ENCODE measurements at regions not wholly inside any gene's neighbourhood (a gene's known extent, or its start where the extent isn't known, plus 50 kb on each side); places are given as distances from the start of the nearest gene placed in this dataset.
"Not testable (repeated sequence)": the region's sequence is repeated elsewhere in the genome, so short reads cannot be mapped to it uniquely, and the experiment has no call there.

DNA sequence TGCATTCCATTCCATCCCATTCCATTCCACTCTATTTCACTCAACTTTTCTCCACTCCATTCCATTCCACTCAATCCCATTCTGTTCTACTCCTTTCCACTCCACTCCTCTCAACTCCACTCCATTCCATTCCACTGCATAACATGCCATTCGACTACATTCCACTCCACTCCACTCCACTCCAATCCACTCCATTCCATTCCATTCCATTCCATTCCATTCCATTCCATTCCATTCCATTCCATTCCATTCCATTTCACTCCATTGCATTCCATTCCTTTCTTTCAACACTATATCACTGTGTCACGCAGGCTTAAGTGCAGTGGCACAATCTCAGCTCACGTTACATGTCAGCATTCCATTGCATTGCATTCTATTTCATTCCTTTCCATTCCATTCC is 1430.4 kb downstream of the TSPY10 start:
- H3K4me3 ChIP-seq (ENCODE audit: low read depth, low read length); DNase-seq (ENCODE audit: low read depth): not testable (repeated sequence)

DNA sequence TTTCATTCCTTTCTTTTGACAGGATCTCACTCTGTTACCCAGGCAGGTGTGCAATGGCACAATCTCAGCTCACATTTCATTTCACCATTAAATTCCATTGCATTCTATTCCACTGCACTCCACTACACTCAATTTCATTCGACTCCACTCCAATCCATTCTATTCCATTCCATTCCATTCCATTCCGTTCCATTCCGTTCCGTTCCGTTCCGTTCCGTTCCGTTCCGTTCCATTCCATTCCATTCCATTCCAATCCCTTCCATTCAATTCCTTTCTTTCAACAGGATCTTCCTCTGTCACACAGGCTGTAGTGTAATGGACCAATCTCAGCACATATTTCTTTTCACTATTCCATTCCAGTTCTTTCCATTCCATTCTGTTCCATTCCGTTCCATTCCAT is 1445.7 kb downstream of the TSPY10 start:
- TF ChIP-seq, protein P1, sequence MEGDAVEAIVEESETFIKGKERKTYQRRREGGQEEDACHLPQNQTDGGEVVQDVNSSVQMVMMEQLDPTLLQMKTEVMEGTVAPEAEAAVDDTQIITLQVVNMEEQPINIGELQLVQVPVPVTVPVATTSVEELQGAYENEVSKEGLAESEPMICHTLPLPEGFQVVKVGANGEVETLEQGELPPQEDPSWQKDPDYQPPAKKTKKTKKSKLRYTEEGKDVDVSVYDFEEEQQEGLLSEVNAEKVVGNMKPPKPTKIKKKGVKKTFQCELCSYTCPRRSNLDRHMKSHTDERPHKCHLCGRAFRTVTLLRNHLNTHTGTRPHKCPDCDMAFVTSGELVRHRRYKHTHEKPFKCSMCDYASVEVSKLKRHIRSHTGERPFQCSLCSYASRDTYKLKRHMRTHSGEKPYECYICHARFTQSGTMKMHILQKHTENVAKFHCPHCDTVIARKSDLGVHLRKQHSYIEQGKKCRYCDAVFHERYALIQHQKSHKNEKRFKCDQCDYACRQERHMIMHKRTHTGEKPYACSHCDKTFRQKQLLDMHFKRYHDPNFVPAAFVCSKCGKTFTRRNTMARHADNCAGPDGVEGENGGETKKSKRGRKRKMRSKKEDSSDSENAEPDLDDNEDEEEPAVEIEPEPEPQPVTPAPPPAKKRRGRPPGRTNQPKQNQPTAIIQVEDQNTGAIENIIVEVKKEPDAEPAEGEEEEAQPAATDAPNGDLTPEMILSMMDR (IDR thresholded peaks at IDR 0.05; ENCODE audit: insufficient read depth, low read depth, low read length, missing control alignments) = no peak
- DNase-seq (ENCODE audit: low read depth) = no peak
- no peak overlapping the region for H3K4me3 ChIP-seq (ENCODE audit: low read depth, low read length)

DNA sequence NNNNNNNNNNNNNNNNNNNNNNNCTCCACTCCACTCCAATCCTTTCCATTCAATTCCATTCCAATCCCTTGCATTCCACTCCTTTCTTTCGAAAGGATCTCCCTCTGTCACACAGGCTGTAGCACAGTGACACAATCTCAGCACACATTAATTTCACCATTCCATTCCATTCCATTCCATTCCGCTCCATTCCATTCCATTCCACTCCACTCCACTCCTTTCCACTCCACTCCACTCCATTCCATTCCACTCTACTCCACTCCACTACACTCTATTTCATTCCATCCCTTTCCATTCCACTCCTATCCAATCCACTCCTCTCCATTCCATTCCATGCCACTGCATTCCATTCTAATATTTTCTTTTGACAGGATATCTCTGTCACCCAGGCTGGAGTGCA is 1459.0 kb downstream of the TSPY10 start:
- DNase-seq (ENCODE audit: low read depth) = no peak
- no peak overlapping the region for H3K4me3 ChIP-seq (ENCODE audit: low read depth, low read length)
- TF ChIP-seq, protein P1 (IDR thresholded peaks at IDR 0.05; ENCODE audit: insufficient read depth, low read depth, low read length, missing control alignments) = no peak

DNA sequence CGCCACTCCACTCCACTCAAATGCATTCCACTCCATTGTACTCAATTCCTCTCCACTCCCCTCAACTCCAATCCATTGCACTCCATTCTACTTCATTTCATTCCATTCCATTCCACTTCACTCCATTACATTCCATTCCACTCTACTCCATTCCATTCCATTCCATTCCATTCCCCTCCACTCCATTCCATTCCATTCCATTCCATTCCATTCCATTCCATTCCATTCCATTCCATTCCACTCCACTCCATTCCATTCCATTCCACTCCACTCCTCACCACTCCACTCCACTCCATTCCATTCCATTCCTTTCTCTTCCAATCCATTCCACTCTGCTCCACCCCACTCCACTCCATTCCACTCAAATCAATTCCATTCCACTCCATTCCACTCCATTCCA is 1459.9 kb downstream of the TSPY10 start:
- TF ChIP-seq, protein P1 (IDR thresholded peaks at IDR 0.05; ENCODE audit: insufficient read depth, low read depth, low read length, missing control alignments) = no peak
- no peak overlapping the region for H3K4me3 ChIP-seq (ENCODE audit: low read depth, low read length)
- no peak for DNase-seq (ENCODE audit: low read depth)

DNA sequence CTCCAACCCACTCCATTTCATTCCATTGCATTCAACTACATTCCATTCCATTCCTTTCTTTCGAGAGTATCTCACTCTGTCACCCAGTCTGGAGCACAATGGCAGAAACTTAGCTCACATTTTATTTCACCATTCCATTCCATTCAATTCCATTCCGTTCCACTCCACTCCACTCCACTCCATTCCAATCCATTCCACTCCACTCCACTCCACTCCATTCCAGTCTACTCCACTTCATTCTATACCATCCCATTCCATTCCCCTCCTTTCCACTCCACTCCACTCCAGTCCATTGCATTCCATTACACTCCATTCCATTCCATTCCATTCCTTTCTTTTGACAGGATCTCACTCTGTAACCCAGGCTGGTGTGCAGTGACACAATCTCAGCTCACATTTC is 1466.3 kb downstream of the TSPY10 start:
- no peak overlapping the region for H3K4me3 ChIP-seq (ENCODE audit: low read depth, low read length)
- no peak for DNase-seq (ENCODE audit: low read depth)
- TF ChIP-seq, protein P1 (IDR thresholded peaks at IDR 0.05; ENCODE audit: insufficient read depth, low read depth, low read length, missing control alignments) = no peak

DNA sequence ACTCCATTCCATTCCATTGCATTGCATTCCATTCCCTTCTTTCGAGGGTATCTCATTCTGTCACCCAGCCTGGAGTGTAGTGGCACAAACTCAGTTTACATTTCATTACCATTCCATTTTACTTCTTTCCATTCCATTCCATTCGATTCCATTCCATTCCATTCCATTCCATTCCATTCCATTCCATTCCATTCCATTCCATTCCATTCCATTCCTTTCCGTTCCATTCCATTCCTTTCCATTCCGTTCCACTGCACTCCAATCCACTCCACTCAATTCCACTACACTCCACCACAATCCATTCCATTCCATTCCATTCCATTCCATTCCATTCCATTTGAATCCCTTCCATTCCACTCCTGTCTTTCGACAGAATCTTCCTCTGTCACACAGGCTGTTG is 1472.0 kb downstream of the TSPY10 start:
- H3K4me3 ChIP-seq (ENCODE audit: low read depth, low read length); DNase-seq (ENCODE audit: low read depth): not testable (repeated sequence)

DNA sequence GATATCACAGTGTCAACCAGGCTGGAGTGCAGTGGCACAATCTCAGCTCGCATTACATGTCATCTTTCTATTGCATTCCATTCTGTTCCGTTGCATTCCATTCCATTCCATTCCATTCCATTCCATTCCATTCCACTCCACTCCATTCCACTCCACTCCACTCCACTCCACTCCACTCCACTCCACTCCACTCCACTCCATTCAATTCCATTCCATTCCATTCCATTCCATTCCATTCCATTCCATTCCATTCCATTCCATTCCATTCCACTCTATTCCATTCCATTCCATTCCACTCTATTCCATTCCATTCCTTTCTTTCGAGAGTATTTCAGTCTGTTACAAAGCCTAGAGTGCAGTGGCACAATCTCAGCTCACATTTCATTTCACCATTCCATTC is 1486.5 kb downstream of the TSPY10 start:
- H3K4me3 ChIP-seq (ENCODE audit: low read depth, low read length); DNase-seq (ENCODE audit: low read depth): not testable (repeated sequence)

DNA sequence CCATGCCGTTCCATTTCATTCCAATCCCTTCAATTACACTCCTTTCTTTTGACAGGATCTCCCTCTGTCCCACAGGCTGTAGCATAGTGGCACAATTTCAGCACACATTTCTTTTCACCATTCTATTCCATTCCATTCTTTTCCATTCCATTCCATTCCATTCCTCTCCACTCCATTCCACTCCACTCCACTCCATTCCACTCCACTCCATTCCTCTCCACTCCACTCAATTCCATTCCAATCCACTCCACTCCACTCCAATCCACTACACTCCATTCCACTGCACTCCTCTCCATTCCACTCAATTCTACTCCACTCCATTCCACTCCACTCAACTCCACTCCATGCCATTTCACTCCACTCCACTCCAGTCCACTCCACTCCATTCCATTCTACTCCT is 1495.1 kb downstream of the TSPY10 start:
- DNase-seq (ENCODE audit: low read depth) = no peak
- TF ChIP-seq, protein P1 (IDR thresholded peaks at IDR 0.05; ENCODE audit: insufficient read depth, low read depth, low read length, missing control alignments) = no peak
- no peak overlapping the region for H3K4me3 ChIP-seq (ENCODE audit: low read depth, low read length)

DNA sequence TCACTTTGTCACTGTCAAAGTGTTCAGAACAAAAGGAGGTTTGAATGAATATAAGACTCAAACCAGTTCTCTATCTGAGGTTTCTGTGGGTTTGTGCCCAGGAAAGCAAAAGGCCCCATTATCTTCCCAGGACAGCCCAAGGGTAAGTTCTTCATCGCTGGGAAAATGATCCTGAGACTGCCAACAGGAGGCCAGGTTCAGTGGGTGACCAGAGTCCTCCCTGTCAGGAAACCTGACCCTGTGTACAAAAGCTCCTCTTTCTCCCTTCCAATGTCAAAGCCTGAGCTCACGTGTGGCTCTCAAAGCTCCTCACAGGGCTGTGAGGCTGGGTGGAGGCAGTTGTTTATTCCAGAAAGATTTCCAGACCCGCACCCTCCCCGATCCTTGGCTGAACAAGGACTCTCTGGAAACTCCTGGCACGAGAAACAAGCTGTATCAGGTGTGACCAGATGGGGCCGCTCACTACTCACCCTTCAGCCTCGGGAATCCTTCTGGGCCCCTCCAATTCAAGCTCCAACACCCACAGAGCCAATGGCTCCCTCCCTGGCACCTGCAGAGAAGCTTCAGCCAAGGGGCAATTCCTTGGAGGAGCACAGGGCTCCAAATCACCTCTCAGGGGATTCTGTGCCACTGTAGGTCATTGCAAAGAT is 1516.7 kb downstream of the TSPY10 start:
- TF ChIP-seq, protein P1 (IDR thresholded peaks at IDR 0.05; ENCODE audit: insufficient read depth, low read depth, low read length, missing control alignments) = no peak
- no peak for DNase-seq (ENCODE audit: low read depth)
- H3K4me3 ChIP-seq (ENCODE audit: low read depth, low read length) = no peak overlapping the region

Data from GM12865 (cell line).